ENCODE measurements at regions not wholly inside any gene's neighbourhood (a gene's known extent, or its start where the extent isn't known, plus 50 kb on each side); places are given as distances from the start of the nearest gene placed in this dataset.

DNA sequence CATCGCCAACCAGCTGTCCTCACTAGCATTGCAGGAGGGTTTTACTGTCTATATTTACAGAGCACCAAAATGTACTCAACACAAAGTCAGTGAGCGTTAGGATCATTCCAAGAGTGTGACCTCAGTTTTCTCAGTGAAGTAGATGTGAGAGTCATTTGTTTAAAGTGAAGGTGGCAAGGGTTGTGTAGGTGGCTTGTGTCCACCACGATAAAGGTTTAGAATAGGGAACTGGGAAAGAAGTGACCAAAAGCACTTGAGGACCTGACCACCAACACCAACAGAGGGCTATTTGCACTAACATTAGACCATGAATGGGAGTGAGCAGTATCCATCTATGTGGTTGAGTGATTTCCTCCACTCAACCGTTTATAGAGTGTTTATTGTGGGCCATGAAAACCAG is 152.5 kb upstream of the POU2AF2 start:
- TF ChIP-seq, protein P1, sequence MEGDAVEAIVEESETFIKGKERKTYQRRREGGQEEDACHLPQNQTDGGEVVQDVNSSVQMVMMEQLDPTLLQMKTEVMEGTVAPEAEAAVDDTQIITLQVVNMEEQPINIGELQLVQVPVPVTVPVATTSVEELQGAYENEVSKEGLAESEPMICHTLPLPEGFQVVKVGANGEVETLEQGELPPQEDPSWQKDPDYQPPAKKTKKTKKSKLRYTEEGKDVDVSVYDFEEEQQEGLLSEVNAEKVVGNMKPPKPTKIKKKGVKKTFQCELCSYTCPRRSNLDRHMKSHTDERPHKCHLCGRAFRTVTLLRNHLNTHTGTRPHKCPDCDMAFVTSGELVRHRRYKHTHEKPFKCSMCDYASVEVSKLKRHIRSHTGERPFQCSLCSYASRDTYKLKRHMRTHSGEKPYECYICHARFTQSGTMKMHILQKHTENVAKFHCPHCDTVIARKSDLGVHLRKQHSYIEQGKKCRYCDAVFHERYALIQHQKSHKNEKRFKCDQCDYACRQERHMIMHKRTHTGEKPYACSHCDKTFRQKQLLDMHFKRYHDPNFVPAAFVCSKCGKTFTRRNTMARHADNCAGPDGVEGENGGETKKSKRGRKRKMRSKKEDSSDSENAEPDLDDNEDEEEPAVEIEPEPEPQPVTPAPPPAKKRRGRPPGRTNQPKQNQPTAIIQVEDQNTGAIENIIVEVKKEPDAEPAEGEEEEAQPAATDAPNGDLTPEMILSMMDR (IDR thresholded peaks at IDR 0.05; ENCODE audit: low read depth, low read length) = no peak
- CTCF ChIA-PET = no interaction called here
- no peak overlapping the region for H3K4me3 ChIP-seq (ENCODE audit: low read depth, low read length)
- H3K27ac ChIP-seq (ENCODE audit: low read depth, low read length) = no peak overlapping the region
- no peaks in the 10 kb centered on the region for H3K27me3 ChIP-seq (ENCODE audit: control insufficient read depth, insufficient read depth, low read length)
- DNase-seq (ENCODE audit: low read depth, low spot score) = no peak
- no peaks in the 10 kb centered on the region for H3K9me3 ChIP-seq (ENCODE audit: control insufficient read depth, insufficient read depth, low read length)
- POLR2A ChIA-PET = no interaction called here

GRCh38 chr11:111091321-111091938 is 154.1 kb upstream of the POU2AF2 start:
- Histone ChIP-seq H3K27ac (ENCODE audit: low read depth, low read length) (no peak overlapping the region), H3K9me3 (ENCODE audit: control insufficient read depth, insufficient read depth, low read length) (no peaks in the 10 kb centered on the region), H3K27me3 (ENCODE audit: control insufficient read depth, insufficient read depth, low read length) (no peaks in the 10 kb centered on the region), H3K4me3 (ENCODE audit: low read depth, low read length) (no peak overlapping the region)
- TF ChIP-seq, protein P1 (IDR thresholded peaks at IDR 0.05; ENCODE audit: low read depth, low read length) = no peak
- ChIA-PET CTCF (no interaction called here), POLR2A (no interaction called here)
- DNase-seq (ENCODE audit: low read depth, low spot score) = no peak

DNA sequence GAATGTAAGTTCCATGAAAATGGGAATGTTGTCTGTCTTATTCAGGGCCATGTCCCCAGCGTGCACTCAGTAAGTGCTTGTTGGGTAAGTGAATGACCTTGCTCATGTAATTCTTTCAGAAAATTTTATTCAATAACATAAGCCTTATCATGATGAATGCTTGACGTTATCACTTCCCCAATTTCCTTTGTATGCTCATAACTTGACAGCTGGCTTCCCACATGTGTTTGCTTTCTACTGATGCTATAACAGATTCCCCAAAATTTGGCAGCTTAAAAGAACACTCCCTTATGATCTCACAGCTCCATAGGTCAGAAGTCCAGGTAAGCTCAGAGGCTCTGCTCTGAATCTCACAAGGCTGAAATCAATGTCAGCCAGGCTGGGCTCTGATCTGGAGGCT is 155.8 kb upstream of the POU2AF2 start:
- ChIA-PET POLR2A (no interaction called here), CTCF (no interaction called here)
- Histone ChIP-seq H3K9me3 (ENCODE audit: control insufficient read depth, insufficient read depth, low read length) (no peaks in the 10 kb centered on the region), H3K27ac (ENCODE audit: low read depth, low read length) (no peak overlapping the region), H3K27me3 (ENCODE audit: control insufficient read depth, insufficient read depth, low read length) (no peaks in the 10 kb centered on the region), H3K4me3 (ENCODE audit: low read depth, low read length) (no peak overlapping the region)
- TF ChIP-seq, protein P1 (IDR thresholded peaks at IDR 0.05; ENCODE audit: low read depth, low read length) = no peak
- DNase-seq (ENCODE audit: low read depth, low spot score) = no peak

DNA sequence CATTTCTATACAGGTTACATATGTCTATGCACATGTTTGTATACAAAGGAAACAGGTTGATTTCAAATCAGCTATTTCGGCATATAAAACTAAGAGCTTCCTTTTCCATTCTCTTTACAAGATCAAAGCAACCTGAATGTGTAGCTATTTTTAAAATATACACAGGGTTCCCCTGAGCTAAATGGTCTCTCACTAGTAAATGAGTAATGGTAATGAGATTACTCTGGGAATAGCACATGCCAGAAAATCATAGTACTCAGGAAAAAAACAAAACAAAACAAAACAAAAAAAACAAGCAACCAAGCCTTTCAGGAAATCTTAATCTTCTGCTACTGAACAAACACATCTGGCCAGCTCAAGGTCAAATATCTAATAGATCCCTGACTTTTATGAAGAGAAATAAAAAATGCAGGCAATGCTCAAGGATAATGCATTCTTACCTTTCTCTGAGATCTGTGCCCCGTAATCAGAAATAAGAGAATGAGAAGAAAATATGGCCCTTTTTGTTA is 156.6 kb upstream of the POU2AF2 start:
- no peak for DNase-seq (ENCODE audit: low read depth, low spot score)
- TF ChIP-seq, protein P1 (IDR thresholded peaks at IDR 0.05; ENCODE audit: low read depth, low read length) = no peak
- POLR2A ChIA-PET = no interaction called here
- Histone ChIP-seq H3K27ac (ENCODE audit: low read depth, low read length) (no peak overlapping the region), H3K9me3 (ENCODE audit: control insufficient read depth, insufficient read depth, low read length) (no peaks in the 10 kb centered on the region), H3K27me3 (ENCODE audit: control insufficient read depth, insufficient read depth, low read length) (no peaks in the 10 kb centered on the region), H3K4me3 (ENCODE audit: low read depth, low read length) (no peak overlapping the region)
- CTCF ChIA-PET = no interaction called here

DNA sequence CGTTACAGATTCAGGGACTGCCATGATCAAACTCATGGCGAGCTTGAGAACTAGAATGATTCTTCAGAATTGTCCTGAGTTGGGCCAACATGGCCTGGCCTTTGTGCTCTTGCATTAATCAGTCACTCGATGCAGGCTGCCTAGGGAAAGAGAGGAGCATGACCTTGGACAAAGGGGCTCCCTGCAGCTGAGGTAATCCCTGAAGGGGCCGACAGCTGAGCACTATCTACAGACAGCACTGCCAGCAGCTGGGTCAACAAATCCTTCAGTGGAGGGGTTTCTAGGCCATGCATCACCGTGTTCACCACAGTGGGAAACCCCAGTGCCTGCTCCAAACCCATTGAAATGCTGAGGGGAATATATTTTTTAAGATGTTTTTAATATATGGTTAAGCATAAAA is 159.5 kb upstream of the POU2AF2 start:
- ChIA-PET CTCF (no interaction called here), POLR2A (no interaction called here)
- Histone ChIP-seq H3K27ac (ENCODE audit: low read depth, low read length) (no peak overlapping the region), H3K4me3 (ENCODE audit: low read depth, low read length) (no peak overlapping the region), H3K9me3 (ENCODE audit: control insufficient read depth, insufficient read depth, low read length) (no peaks in the 10 kb centered on the region), H3K27me3 (ENCODE audit: control insufficient read depth, insufficient read depth, low read length) (no peaks in the 10 kb centered on the region)
- TF ChIP-seq, protein P1 (IDR thresholded peaks at IDR 0.05; ENCODE audit: low read depth, low read length) = no peak
- no peak for DNase-seq (ENCODE audit: low read depth, low spot score)
